Kidney epithelial cell (primary cell): ENCODE measurements at regions not wholly inside any gene's neighbourhood (a gene's known extent, or its start where the extent isn't known, plus 50 kb on each side); places are given as distances from the start of the nearest gene placed in this dataset.

Experiments
- DNase-seq: peaks from one replicate; pipeline ENCODE4 v3.0.0-alpha.2; 2010; ENCODE audit warnings: low read depth
- H3K27me3 ChIP-seq: 2 replicates; pipeline ENCODE4 v1.6.0; 2011; ENCODE audit warnings: low read length; ENCODE audit not compliant: control insufficient read depth, insufficient read depth
- H3K36me3 ChIP-seq: 2 replicates; pipeline ENCODE4 v1.5.1; 2011; ENCODE audit warnings: low read length; ENCODE audit not compliant: control insufficient read depth, insufficient read depth
- H3K4me3 ChIP-seq: 2 replicates; pipeline ENCODE4 v1.5.1; 2011; ENCODE audit warnings: low read depth, mild to moderate bottlenecking, control low read depth, low read length
- CTCF ChIP-seq: IDR thresholded peaks from 2 replicates; pipeline ENCODE4 v1.5.1; 2011; ENCODE audit warnings: mild to moderate bottlenecking, moderate library complexity, low read length, control low read depth, inconsistent platforms; ENCODE audit not compliant: insufficient read depth, poor library complexity, severe bottlenecking

- no peak for DNase-seq
- Histone ChIP-seq H3K27me3 (no peaks in the 10 kb centered on the region), H3K4me3 (no peak overlapping the region), H3K36me3 (no peaks in the 10 kb centered on the region)
- TF ChIP-seq CTCF, result no peak
Observed at GRCh38 chr1:76769911-76770310, 97.4 kb upstream of the ST6GALNAC5 start.

DNA sequence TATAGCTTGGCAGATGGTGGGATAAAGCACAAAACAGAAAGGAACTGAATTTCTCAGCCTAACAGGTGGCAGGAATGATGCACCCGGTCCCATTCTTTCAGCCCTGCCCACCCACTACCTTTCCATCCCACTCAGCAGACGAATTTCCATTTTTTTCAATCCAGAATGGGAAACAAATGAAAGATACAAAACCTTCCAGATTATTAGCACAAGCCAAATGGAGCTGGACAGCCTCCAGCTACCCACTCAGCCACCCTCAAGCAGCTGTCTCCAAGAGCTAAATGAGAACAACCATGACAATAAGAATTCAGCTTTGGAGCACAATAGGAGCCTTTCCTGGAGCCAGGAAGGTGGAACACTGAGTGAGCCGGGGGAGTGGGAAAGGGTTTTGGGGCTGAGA, 96.3 kb upstream of the ST6GALNAC5 start:
- TF ChIP-seq CTCF, result no peak

GRCh38 chr1:76781447-76781846, 85.8 kb upstream of the ST6GALNAC5 start:
- Histone ChIP-seq H3K36me3 (no peaks in the 10 kb centered on the region), H3K4me3 (no peak overlapping the region), H3K27me3 (no peaks in the 10 kb centered on the region)
- DNase-seq, result no peak
- TF ChIP-seq CTCF, result no peak

More for the DNA sequence above, 96.3 kb upstream of the ST6GALNAC5 start:
- no peak for DNase-seq
- Histone ChIP-seq H3K36me3 (no peaks in the 10 kb centered on the region), H3K27me3 (no peaks in the 10 kb centered on the region), H3K4me3 (no peak overlapping the region)

- Histone ChIP-seq H3K36me3 (no peaks in the 10 kb centered on the region), H3K4me3 (no peak overlapping the region), H3K27me3 (no peaks in the 10 kb centered on the region)
- TF ChIP-seq CTCF, result no peak
- no peak for DNase-seq
Observed at GRCh38 chr1:76782809-76783208, 84.5 kb upstream of the ST6GALNAC5 start.

DNA sequence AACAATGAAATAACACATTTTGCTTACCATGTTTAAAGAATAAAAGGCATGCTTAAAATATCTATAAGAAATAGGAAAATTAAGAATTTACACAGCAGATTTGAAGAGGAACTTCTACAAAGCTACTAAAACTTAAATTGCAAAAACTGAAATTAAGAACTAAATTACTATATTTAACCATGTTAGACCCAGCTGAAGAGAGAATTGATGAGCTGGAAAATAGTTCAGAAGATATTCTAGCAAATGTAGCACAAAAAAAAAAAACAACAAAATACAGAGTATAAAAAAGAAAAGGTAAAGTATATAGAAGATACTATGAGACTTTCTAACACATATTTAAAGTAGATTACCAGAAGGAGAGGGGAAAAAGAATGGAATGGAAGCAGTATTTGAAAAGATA, 82.8 kb upstream of the ST6GALNAC5 start:
- no peak overlapping the region for H3K4me3 ChIP-seq
- TF ChIP-seq CTCF, result no peak
- no peaks in the 10 kb centered on the region for H3K36me3 ChIP-seq

GRCh38 chr1:76786222-76786621, 81.1 kb upstream of the ST6GALNAC5 start:
- Histone ChIP-seq H3K27me3 (no peaks in the 10 kb centered on the region), H3K36me3 (no peaks in the 10 kb centered on the region), H3K4me3 (no peak overlapping the region)
- TF ChIP-seq CTCF, result no peak
- DNase-seq, result no peak

More for the DNA sequence above, 82.8 kb upstream of the ST6GALNAC5 start:
- H3K27me3 ChIP-seq, result no peaks in the 10 kb centered on the region
- DNase-seq, result no peak
